ENCODE measurements at regions not wholly inside any gene's neighbourhood (a gene's known extent, or its start where the extent isn't known, plus 50 kb on each side); places are given as distances from the start of the nearest gene placed in this dataset.

DNA sequence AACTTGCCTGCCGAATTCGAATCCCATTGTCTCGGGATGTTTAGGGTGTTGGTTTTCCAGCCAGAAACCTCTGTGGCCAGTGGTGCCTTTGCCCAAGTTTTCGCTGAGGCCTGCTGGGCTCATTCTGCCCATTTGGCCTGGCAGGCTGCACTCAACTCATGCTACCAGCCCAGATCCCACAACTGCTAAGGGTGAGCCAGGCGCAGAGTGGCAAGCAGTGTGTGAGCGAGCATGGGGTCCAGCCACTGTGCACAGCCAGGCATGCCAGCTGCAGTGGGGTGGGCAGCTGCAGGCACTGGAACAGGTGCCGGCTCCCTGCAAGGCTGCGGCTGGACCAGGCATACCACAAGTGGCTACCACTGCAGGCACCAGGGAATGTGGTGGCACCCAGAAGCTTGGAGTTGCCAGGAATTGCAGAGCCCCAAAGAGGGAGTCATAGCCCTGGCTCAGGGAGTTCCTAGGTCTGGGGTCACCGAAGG, 151.4 kb upstream of the P2RY1 start (continued):
- no peak for TF ChIP-seq ZFP91 (CRISPR knock-in tag; IDR thresholded peaks at IDR 0.05)
- no peak for TF ChIP-seq NUFIP1 (IDR thresholded peaks at IDR 0.05; ENCODE audit: partially characterized antibody)
- TF ChIP-seq ZBED1 (IDR thresholded peaks at IDR 0.05) = no peak
- no peak for TF ChIP-seq HLTF (IDR thresholded peaks at IDR 0.05)
- TF ChIP-seq CBFA2T2 (conservative IDR thresholded peaks at IDR 0.05) = no peak
- TF ChIP-seq, protein P1, sequence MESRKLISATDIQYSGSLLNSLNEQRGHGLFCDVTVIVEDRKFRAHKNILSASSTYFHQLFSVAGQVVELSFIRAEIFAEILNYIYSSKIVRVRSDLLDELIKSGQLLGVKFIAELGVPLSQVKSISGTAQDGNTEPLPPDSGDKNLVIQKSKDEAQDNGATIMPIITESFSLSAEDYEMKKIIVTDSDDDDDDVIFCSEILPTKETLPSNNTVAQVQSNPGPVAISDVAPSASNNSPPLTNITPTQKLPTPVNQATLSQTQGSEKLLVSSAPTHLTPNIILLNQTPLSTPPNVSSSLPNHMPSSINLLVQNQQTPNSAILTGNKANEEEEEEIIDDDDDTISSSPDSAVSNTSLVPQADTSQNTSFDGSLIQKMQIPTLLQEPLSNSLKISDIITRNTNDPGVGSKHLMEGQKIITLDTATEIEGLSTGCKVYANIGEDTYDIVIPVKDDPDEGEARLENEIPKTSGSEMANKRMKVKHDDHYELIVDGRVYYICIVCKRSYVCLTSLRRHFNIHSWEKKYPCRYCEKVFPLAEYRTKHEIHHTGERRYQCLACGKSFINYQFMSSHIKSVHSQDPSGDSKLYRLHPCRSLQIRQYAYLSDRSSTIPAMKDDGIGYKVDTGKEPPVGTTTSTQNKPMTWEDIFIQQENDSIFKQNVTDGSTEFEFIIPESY (CRISPR knock-in tag; IDR thresholded peaks at IDR 0.05) = no peak
- TF ChIP-seq ZC3H8 (IDR thresholded peaks at IDR 0.05) = no peak
- no peak for TF ChIP-seq ZNF324 (CRISPR knock-in tag; IDR thresholded peaks at IDR 0.05)
- no peak for TF ChIP-seq ZNF24 (IDR thresholded peaks at IDR 0.05)
- no peak for TF ChIP-seq NCOA1 (IDR thresholded peaks at IDR 0.05; ENCODE audit: low read depth)
- TF ChIP-seq PHF8 (IDR thresholded peaks at IDR 0.05; ENCODE audit: borderline replicate concordance, low read length) = no peak
- no peak for TF ChIP-seq ZNF217 (CRISPR knock-in tag; IDR thresholded peaks at IDR 0.05)
- no peak for TF ChIP-seq NRF1 (conservative IDR thresholded peaks at IDR 0.05 in 1 of 2, IDR thresholded peaks at IDR 0.05 in 1 of 2)

All from K562 (cell line).